HepG2 (cell line): ENCODE measurements at regions not wholly inside any gene's neighbourhood (a gene's known extent, or its start where the extent isn't known, plus 50 kb on each side); places are given as distances from the start of the nearest gene placed in this dataset.

Experiments
- ATF7-NPFF ChIP-seq: sonication (generic); formaldehyde crosslinking; IDR thresholded peaks from 2 replicates; pipeline ENCODE4 v1.8.1; 2023; ENCODE audit warnings: mild to moderate bottlenecking, low read depth, missing genetic modification reagents, moderate library complexity
- CSRNP2 ChIP-seq: sonication (generic); formaldehyde crosslinking; conservative IDR thresholded peaks from 2 replicates; pipeline ENCODE4 v1.8.0; 2022; ENCODE audit warnings: low read depth, missing genetic modification reagents
- EEA1 ChIP-seq: sonication (generic); formaldehyde crosslinking; IDR thresholded peaks from 2 replicates; pipeline ENCODE4 v1.5.1; 2020; ENCODE audit warnings: mild to moderate bottlenecking, missing genetic modification reagents, borderline replicate concordance
- ELF1 ChIP-seq: sonication (generic); formaldehyde crosslinking; IDR thresholded peaks from 2 replicates; pipeline ENCODE4 v1.4.0; 2020; ENCODE audit warnings: missing genetic modification reagents
- FOXJ3 ChIP-seq: sonication (generic); formaldehyde crosslinking; IDR thresholded peaks from 2 replicates; pipeline ENCODE4 v1.4.0; 2020; ENCODE audit warnings: missing genetic modification reagents, mild to moderate bottlenecking, borderline replicate concordance
- HOMEZ ChIP-seq: IDR thresholded peaks from 2 replicates; pipeline ENCODE4 v1.6.1; 2016; ENCODE audit warnings: low read depth
- JUN ChIP-seq: sonication (generic); formaldehyde crosslinking; IDR thresholded peaks from 2 replicates; pipeline ENCODE4 v1.4.0; 2020; ENCODE audit warnings: mild to moderate bottlenecking, missing genetic modification reagents
- KDM2A ChIP-seq: sonication (generic); formaldehyde crosslinking; IDR thresholded peaks from 2 replicates; pipeline ENCODE4 v1.4.0; 2020; ENCODE audit warnings: low read depth, missing genetic modification reagents, borderline replicate concordance
- MEIS1 ChIP-seq: sonication (generic); formaldehyde crosslinking; IDR thresholded peaks from 2 replicates; pipeline ENCODE4 v1.9.0; 2021; ENCODE audit warnings: mild to moderate bottlenecking, missing genetic modification reagents, moderate library complexity, borderline replicate concordance
- NR2F2 ChIP-seq: IDR thresholded peaks from 2 replicates; pipeline ENCODE4 v1.6.1; 2012; ENCODE audit warnings: low read depth, inconsistent platforms, borderline replicate concordance
- PITX1 ChIP-seq: sonication (generic); formaldehyde crosslinking; IDR thresholded peaks from 2 replicates; pipeline ENCODE4 v1.5.1; 2020; ENCODE audit warnings: mild to moderate bottlenecking, missing genetic modification reagents
- SMC3 ChIP-seq: IDR thresholded peaks from 2 replicates; pipeline ENCODE4 v1.6.1; 2011; ENCODE audit warnings: low read length, improper control_type of control experiment
- SMYD3 ChIP-seq: sonication (generic); formaldehyde crosslinking; IDR thresholded peaks from 2 replicates; pipeline ENCODE4 v1.8.1; 2023; ENCODE audit warnings: mild to moderate bottlenecking, missing genetic modification reagents
- SRSF4 ChIP-seq: fragments of 200-400 bp; formaldehyde crosslinking; IDR thresholded peaks from one replicate; pipeline ENCODE4 v1.6.1; 2018; ENCODE audit warnings: mild to moderate bottlenecking, low read depth, low read length, moderate library complexity; ENCODE audit not compliant: poor library complexity, severe bottlenecking
- TBX2 ChIP-seq: sonication (generic); formaldehyde crosslinking; IDR thresholded peaks from 2 replicates; pipeline ENCODE4 v1.5.0; 2020; ENCODE audit warnings: missing genetic modification reagents, mild to moderate bottlenecking, borderline replicate concordance
- YEATS2 ChIP-seq: sonication (generic); formaldehyde crosslinking; IDR thresholded peaks from 2 replicates; pipeline ENCODE4 v1.4.0; 2020; ENCODE audit warnings: missing genetic modification reagents, borderline replicate concordance
- ZHX1 ChIP-seq: sonication (generic); formaldehyde crosslinking; IDR thresholded peaks from 2 replicates; pipeline ENCODE4 v1.8.1; 2022; ENCODE audit warnings: low read depth, mild to moderate bottlenecking, missing genetic modification reagents
- ZNF251 ChIP-seq: sonication (generic); formaldehyde crosslinking; IDR thresholded peaks from 2 replicates; pipeline ENCODE4 v1.9.0; 2021; ENCODE audit warnings: mild to moderate bottlenecking, missing genetic modification reagents
- ZNF256 ChIP-seq: sonication (generic); formaldehyde crosslinking; conservative IDR thresholded peaks from 2 replicates; pipeline ENCODE4 v1.4.0; 2020; ENCODE audit warnings: missing genetic modification reagents
- ZNF543 ChIP-seq: sonication (generic); formaldehyde crosslinking; IDR thresholded peaks from 2 replicates; pipeline ENCODE4 v1.4.0; 2020; ENCODE audit warnings: mild to moderate bottlenecking, missing genetic modification reagents
- ZNF83 ChIP-seq: sonication (generic); formaldehyde crosslinking; IDR thresholded peaks from 2 replicates; pipeline ENCODE4 v1.4.0; 2020; ENCODE audit warnings: missing genetic modification reagents, mild to moderate bottlenecking, borderline replicate concordance
- ZSCAN5A ChIP-seq: sonication (generic); formaldehyde crosslinking; IDR thresholded peaks from 2 replicates; pipeline ENCODE4 v1.8.0; 2022; ENCODE audit warnings: mild to moderate bottlenecking, missing genetic modification reagents, borderline replicate concordance

- peak; percentile 89 for TF ChIP-seq TBX2 (CRISPR knock-in tag)
- no peak for TF ChIP-seq EEA1 (CRISPR knock-in tag)
- TF ChIP-seq HOMEZ: peak; percentile 20; the same call in 1 of the 2 replicates
- TF ChIP-seq SMC3: peak; percentile 5; the same call in 1 of the 2 replicates
- no peak for TF ChIP-seq SRSF4
- TF ChIP-seq ZNF251 (CRISPR knock-in tag): no peak
- TF ChIP-seq FOXJ3 (CRISPR knock-in tag): no peak; the same call in 1 of the 2 replicates
- no peak for TF ChIP-seq MEIS1 (CRISPR knock-in tag)
- TF ChIP-seq YEATS2 (CRISPR knock-in tag): no peak
- TF ChIP-seq ELF1 (CRISPR knock-in tag): no peak; the same call in 1 of the 2 replicates
- TF ChIP-seq SMYD3: no peak
- TF ChIP-seq ATF7-NPFF (CRISPR knock-in tag): no peak
- TF ChIP-seq PITX1 (CRISPR knock-in tag): no peak
- no peak for TF ChIP-seq ZSCAN5A
- TF ChIP-seq KDM2A: no peak
- TF ChIP-seq NR2F2: no peak
- TF ChIP-seq ZHX1 (CRISPR knock-in tag): no peak; the same call in 1 of the 2 replicates
- TF ChIP-seq ZNF83: no peak
- TF ChIP-seq ZNF543: no peak
- TF ChIP-seq JUN (CRISPR knock-in tag): no peak
- no peak for TF ChIP-seq CSRNP2 (CRISPR knock-in tag)
- no peak for TF ChIP-seq ZNF256 (CRISPR knock-in tag)
These were observed 195.4 kb upstream of the ARL4C start (continued) for GRCh38 chr2:234691968-234692955.
